ENCODE measurements at regions not wholly inside any gene's neighbourhood (a gene's known extent, or its start where the extent isn't known, plus 50 kb on each side); places are given as distances from the start of the nearest gene placed in this dataset.
A peak's percentile ranks its signal among the peaks of the same experiment; 100 is the strongest.

DNA sequence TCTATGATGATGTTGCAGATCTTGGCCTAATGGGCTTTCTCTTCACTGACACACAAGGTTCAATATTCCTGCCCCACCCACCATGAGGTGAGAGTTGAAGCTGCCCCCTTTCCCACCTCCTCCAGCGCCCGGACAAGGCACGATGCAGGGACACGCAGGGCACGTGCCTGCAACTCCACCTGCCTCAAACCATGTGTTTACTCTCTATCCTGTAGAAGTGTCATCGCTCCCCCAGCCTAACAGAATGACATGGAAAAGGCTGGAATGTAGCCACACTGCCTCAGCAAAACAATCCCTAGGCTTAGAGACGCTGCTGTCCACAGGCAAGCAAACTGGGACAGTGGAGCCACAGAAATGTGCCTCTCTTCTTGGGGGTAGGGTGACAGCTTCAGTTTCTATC is 92.9 kb upstream of the SOD1 start (continued):
- TF ChIP-seq, protein P1, sequence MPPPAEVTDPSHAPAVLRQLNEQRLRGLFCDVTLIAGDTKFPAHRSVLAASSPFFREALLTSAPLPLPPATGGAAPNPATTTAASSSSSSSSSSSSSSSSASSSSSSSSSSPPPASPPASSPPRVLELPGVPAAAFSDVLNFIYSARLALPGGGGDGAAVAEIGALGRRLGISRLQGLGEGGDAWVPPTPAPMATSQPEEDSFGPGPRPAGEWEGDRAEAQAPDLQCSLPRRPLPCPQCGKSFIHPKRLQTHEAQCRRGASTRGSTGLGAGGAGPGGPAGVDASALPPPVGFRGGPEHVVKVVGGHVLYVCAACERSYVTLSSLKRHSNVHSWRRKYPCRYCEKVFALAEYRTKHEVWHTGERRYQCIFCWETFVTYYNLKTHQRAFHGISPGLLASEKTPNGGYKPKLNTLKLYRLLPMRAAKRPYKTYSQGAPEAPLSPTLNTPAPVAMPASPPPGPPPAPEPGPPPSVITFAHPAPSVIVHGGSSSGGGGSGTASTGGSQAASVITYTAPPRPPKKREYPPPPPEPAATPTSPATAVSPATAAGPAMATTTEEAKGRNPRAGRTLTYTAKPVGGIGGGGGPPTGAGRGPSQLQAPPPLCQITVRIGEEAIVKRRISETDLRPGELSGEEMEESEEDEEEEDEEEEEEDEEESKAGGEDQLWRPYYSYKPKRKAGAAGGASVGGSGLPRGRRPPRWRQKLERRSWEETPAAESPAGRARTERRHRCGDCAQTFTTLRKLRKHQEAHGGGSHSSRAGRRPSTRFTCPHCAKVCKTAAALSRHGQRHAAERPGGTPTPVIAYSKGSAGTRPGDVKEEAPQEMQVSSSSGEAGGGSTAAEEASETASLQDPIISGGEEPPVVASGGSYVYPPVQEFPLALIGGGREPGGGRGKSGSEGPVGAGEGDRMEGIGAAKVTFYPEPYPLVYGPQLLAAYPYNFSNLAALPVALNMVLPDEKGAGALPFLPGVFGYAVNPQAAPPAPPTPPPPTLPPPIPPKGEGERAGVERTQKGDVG (CRISPR knock-in tag; IDR thresholded peaks at IDR 0.05), result no peak
- no peak for TF ChIP-seq RUNX3 (IDR thresholded peaks at IDR 0.05; ENCODE audit: low read length)
- no peak for TF ChIP-seq TCF7 (IDR thresholded peaks at IDR 0.05; ENCODE audit: borderline replicate concordance)
- no peak for TF ChIP-seq ZNF207 (IDR thresholded peaks at IDR 0.05; ENCODE audit: borderline replicate concordance)
- TF ChIP-seq ZNF274 (IDR thresholded peaks at IDR 0.05; ENCODE audit: insufficient read depth, insufficient read length), result no peak

DNA sequence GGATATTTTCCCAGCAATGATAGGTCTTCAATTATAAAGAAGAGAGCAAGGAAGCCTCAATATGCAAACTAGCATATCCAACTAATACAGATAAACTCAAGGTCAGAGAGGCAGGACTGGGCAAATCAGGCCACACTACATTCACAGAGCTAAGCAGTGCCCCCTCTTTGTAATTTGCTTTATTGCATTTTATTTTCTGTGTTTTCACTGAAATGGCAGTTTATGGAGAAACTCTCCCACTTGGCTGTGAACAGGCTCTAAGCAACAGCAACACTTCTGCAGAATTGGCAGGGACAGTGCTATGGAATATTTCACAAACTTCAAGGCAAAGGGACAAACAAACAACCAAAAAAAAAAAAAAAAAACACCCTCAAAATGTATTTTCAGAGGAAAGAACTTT is 93.4 kb upstream of the SOD1 start:
- no TSS peak for BruUV-seq (replicated peaks)
- ChIA-PET CTCF (interaction anchor here (0.6 to 1.8 kb wide), 5 partner anchors 8 to 368 kb away, joined by 3 to 6 read pairs (median 4); no protein-coding TSS in a partner anchor), POLR2A (no interaction called here), RAD21 (ENCODE audit: unreplicated experiment) (interaction anchor here (0.6 to 1.0 kb wide), 3 partner anchors 11 to 470 kb away, joined by 3 read pairs; no protein-coding TSS in a partner anchor), SMC1A (ENCODE audit: uncharacterized antibody, unreplicated experiment) (interaction anchor here (1.7 kb wide), 1 partner anchor 15 kb away, joined by 4 read pairs; no protein-coding TSS in a partner anchor)
- H3K36me3 ChIP-seq (ENCODE audit: control insufficient read depth in 2 of 2, insufficient read depth in 2 of 2, low read length in 1 of 2), result no peaks in the 10 kb centered on the region
- H3K79me2 ChIP-seq (ENCODE audit: control insufficient read depth, insufficient read depth, low read length), result no peaks in the 10 kb centered on the region
- no peak overlapping the region for H3K27ac ChIP-seq (ENCODE audit: control insufficient read depth, insufficient read depth)
- no peak overlapping the region for H3K9ac ChIP-seq (ENCODE audit: control insufficient read depth, insufficient read depth, low read length)
- no peaks in the 10 kb centered on the region for H3K27me3 ChIP-seq (replicated peaks in 1 of 2; ENCODE audit: control insufficient read depth in 2 of 2, insufficient read depth in 2 of 2, low read length in 1 of 2)
- TF ChIP-seq EED (IDR thresholded peaks at IDR 0.05; ENCODE audit: low read depth) (no peak), CTCF (IDR thresholded peaks at IDR 0.05 in 2 of 3, conservative IDR thresholded peaks at IDR 0.05 in 1 of 3; ENCODE audit: control insufficient read depth in 2 of 3, extremely low read depth in 1 of 3, insufficient read depth in 1 of 3, low read depth in 3 of 3, low read length in 3 of 3) (peak in 1 of 3 experiments; percentile 29; a peak in 1 of 6 replicates)
- H2AFZ ChIP-seq (ENCODE audit: control insufficient read depth, low read depth, low read length), result no peak overlapping the region
- DNase-seq (ENCODE audit: low read depth, low spot score), result no peak
- intact Hi-C loops (cut with micrococcal nuclease; ENCODE audit: unreplicated experiment) (no loop called here), in situ Hi-C loops (cut with MboI) (no loop called here)
- no peaks in the 10 kb centered on the region for H4K20me1 ChIP-seq (ENCODE audit: control insufficient read depth, insufficient read depth)
- H3K4me2 ChIP-seq (ENCODE audit: control insufficient read depth, insufficient read depth), result no peak overlapping the region
- peak; percentile 40; the same call in 2 of the 3 replicates for ATAC-seq
- H3K9me3 ChIP-seq (replicated peaks; ENCODE audit: control insufficient read depth, insufficient read depth, low read length), result no peaks in the 10 kb centered on the region
- no peaks in the 10 kb centered on the region for H3K4me1 ChIP-seq (ENCODE audit: control insufficient read depth, insufficient read depth, low read length)
- H3K4me3 ChIP-seq, result no peak overlapping the region
- no peak for FAIRE-seq
